ENCODE measurements at regions not wholly inside any gene's neighbourhood (a gene's known extent, or its start where the extent isn't known, plus 50 kb on each side); places are given as distances from the start of the nearest gene placed in this dataset.

- H3K27ac Mint-ChIP-seq: peak overlapping the region in 1 of 3 experiments; percentile 30
- H3K4me1 Mint-ChIP-seq: peaks cover 41% of the 10 kb centered on the region
- no peak for TF ChIP-seq CTCF (IDR thresholded peaks at IDR 0.05; ENCODE audit: unreplicated experiment in 3 of 3)
- H3K4me3 Mint-ChIP-seq: no peak overlapping the region
- H3K36me3 Mint-ChIP-seq (ENCODE audit: low read depth): no peaks in the 10 kb centered on the region
- H3K27me3 Mint-ChIP-seq (ENCODE audit: low read depth): no peaks in the 10 kb centered on the region
- H3K9me3 Mint-ChIP-seq: no peaks in the 10 kb centered on the region
Measured at GRCh38 chr3:177536873-177537272, 339.6 kb upstream of the TBL1XR1 start.

- Mint-ChIP-seq H3K27me3 (ENCODE audit: low read depth) (no peaks in the 10 kb centered on the region), H3K36me3 (ENCODE audit: low read depth) (no peaks in the 10 kb centered on the region), H3K9me3 (no peaks in the 10 kb centered on the region), H3K4me3 (no peak overlapping the region), H3K27ac (peak overlapping the region in 1 of 3 experiments; percentile 52), H3K4me1 (peaks cover 42% of the 10 kb centered on the region)
- no peak for TF ChIP-seq CTCF (IDR thresholded peaks at IDR 0.05; ENCODE audit: unreplicated experiment in 3 of 3)
Measured at GRCh38 chr3:177537612-177538011, 340.3 kb upstream of the TBL1XR1 start.

GRCh38 chr3:177538048-177538749 is 340.9 kb upstream of the TBL1XR1 start:
- Mint-ChIP-seq H3K4me1 (peaks cover 42% of the 10 kb centered on the region), H3K27me3 (ENCODE audit: low read depth) (no peaks in the 10 kb centered on the region), H3K36me3 (ENCODE audit: low read depth) (no peaks in the 10 kb centered on the region), H3K27ac (peak overlapping the region; percentile 25 to 52 (median 42)), H3K4me3 (no peak overlapping the region), H3K9me3 (no peaks in the 10 kb centered on the region)
- TF ChIP-seq CTCF (IDR thresholded peaks at IDR 0.05; ENCODE audit: unreplicated experiment in 3 of 3): no peak

GRCh38 chr3:177538750-177539730 is 341.8 kb upstream of the TBL1XR1 start:
- no peak for TF ChIP-seq CTCF (IDR thresholded peaks at IDR 0.05; ENCODE audit: unreplicated experiment in 3 of 3)
- H3K4me1 Mint-ChIP-seq: peaks cover 42% of the 10 kb centered on the region
- H3K4me3 Mint-ChIP-seq: no peak overlapping the region
- peak overlapping the region; percentile 25 to 52 (median 42) for H3K27ac Mint-ChIP-seq
- no peaks in the 10 kb centered on the region for H3K9me3 Mint-ChIP-seq
- no peaks in the 10 kb centered on the region for H3K27me3 Mint-ChIP-seq (ENCODE audit: low read depth)
- H3K36me3 Mint-ChIP-seq (ENCODE audit: low read depth): no peaks in the 10 kb centered on the region

- no peak overlapping the region for H3K4me3 Mint-ChIP-seq
- H3K27me3 Mint-ChIP-seq (ENCODE audit: low read depth): no peaks in the 10 kb centered on the region
- H3K36me3 Mint-ChIP-seq (ENCODE audit: low read depth): no peaks in the 10 kb centered on the region
- H3K27ac Mint-ChIP-seq: no peak overlapping the region
- no peaks in the 10 kb centered on the region for H3K9me3 Mint-ChIP-seq
- no peak for TF ChIP-seq CTCF (IDR thresholded peaks at IDR 0.05; ENCODE audit: unreplicated experiment in 3 of 3)
- peaks cover 36% of the 10 kb centered on the region for H3K4me1 Mint-ChIP-seq
Measured at GRCh38 chr3:177541541-177541940, 344.3 kb upstream of the TBL1XR1 start.

Data from nephron (organoid).